ENCODE measurements at regions not wholly inside any gene's neighbourhood (a gene's known extent, or its start where the extent isn't known, plus 50 kb on each side); places are given as distances from the start of the nearest gene placed in this dataset.
"Not testable (repeated sequence)": the region's sequence is repeated elsewhere in the genome, so short reads cannot be mapped to it uniquely, and the experiment has no call there.

GRCh38 chr22:48919851-48920589 is 907.7 kb downstream of the BRD1 start:
- H3K4me2 ChIP-seq (ENCODE audit: low read depth, low read length, poor library complexity, severe bottlenecking): no peak overlapping the region
- peaks cover 19% of the 10 kb centered on the region; the same call in 1 of the 2 replicates for H3K9me3 ChIP-seq (ENCODE audit: insufficient read depth, low read depth, low read length)
- no peaks in the 10 kb centered on the region for H3K9me2 ChIP-seq (replicated peaks; ENCODE audit: low read depth, low read length)
- H3K27me3 ChIP-seq (ENCODE audit: insufficient read depth, low read length, poor library complexity, severe bottlenecking): no peaks in the 10 kb centered on the region
- no peaks in the 10 kb centered on the region for H4K20me1 ChIP-seq (ENCODE audit: insufficient read depth, low read length, poor library complexity, severe bottlenecking)
- no peak overlapping the region for H2AFZ ChIP-seq (ENCODE audit: low read length)
- no peak for TF ChIP-seq EZH2phosphoT487 (IDR thresholded peaks at IDR 0.05; ENCODE audit: borderline replicate concordance)
- TF ChIP-seq, protein P1, sequence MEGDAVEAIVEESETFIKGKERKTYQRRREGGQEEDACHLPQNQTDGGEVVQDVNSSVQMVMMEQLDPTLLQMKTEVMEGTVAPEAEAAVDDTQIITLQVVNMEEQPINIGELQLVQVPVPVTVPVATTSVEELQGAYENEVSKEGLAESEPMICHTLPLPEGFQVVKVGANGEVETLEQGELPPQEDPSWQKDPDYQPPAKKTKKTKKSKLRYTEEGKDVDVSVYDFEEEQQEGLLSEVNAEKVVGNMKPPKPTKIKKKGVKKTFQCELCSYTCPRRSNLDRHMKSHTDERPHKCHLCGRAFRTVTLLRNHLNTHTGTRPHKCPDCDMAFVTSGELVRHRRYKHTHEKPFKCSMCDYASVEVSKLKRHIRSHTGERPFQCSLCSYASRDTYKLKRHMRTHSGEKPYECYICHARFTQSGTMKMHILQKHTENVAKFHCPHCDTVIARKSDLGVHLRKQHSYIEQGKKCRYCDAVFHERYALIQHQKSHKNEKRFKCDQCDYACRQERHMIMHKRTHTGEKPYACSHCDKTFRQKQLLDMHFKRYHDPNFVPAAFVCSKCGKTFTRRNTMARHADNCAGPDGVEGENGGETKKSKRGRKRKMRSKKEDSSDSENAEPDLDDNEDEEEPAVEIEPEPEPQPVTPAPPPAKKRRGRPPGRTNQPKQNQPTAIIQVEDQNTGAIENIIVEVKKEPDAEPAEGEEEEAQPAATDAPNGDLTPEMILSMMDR (conservative IDR thresholded peaks at IDR 0.05; ENCODE audit: low read length): no peak
- no peaks in the 10 kb centered on the region for H3F3A ChIP-seq (ENCODE audit: low read depth)
- no peaks in the 10 kb centered on the region for H3K4me1 ChIP-seq (ENCODE audit: insufficient read depth, low read length, poor library complexity, severe bottlenecking)
- H3K4me3 ChIP-seq (ENCODE audit: low read length, poor library complexity, severe bottlenecking): no peak overlapping the region
- no peaks in the 10 kb centered on the region for H3K79me2 ChIP-seq (ENCODE audit: insufficient read depth, low read length)
- H3K9ac ChIP-seq (ENCODE audit: low read depth, low read length, poor library complexity, severe bottlenecking): no peak overlapping the region
- no peaks in the 10 kb centered on the region for H3K36me3 ChIP-seq (ENCODE audit: insufficient read depth, low read length)

- no peak for TF ChIP-seq EZH2phosphoT487 (IDR thresholded peaks at IDR 0.05; ENCODE audit: borderline replicate concordance)
- TF ChIP-seq, protein P1 (conservative IDR thresholded peaks at IDR 0.05; ENCODE audit: low read length): no peak
- no peaks in the 10 kb centered on the region for H4K20me1 ChIP-seq (ENCODE audit: insufficient read depth, low read length, poor library complexity, severe bottlenecking)
- no peaks in the 10 kb centered on the region for H3K79me2 ChIP-seq (ENCODE audit: insufficient read depth, low read length)
- no peak overlapping the region for H3K4me3 ChIP-seq (ENCODE audit: low read length, poor library complexity, severe bottlenecking)
- no peaks in the 10 kb centered on the region for H3F3A ChIP-seq (ENCODE audit: low read depth)
- H3K9ac ChIP-seq (ENCODE audit: low read depth, low read length, poor library complexity, severe bottlenecking): no peak overlapping the region
- H2AFZ ChIP-seq (ENCODE audit: low read length): no peak overlapping the region
- no peak overlapping the region for H3K4me2 ChIP-seq (ENCODE audit: low read depth, low read length, poor library complexity, severe bottlenecking)
- peaks cover 19% of the 10 kb centered on the region; the same call in 1 of the 2 replicates for H3K9me3 ChIP-seq (ENCODE audit: insufficient read depth, low read depth, low read length)
- H3K36me3 ChIP-seq (ENCODE audit: insufficient read depth, low read length): no peaks in the 10 kb centered on the region
- H3K9me2 ChIP-seq (replicated peaks; ENCODE audit: low read depth, low read length): no peaks in the 10 kb centered on the region
- no peaks in the 10 kb centered on the region for H3K27me3 ChIP-seq (ENCODE audit: insufficient read depth, low read length, poor library complexity, severe bottlenecking)
- H3K4me1 ChIP-seq (ENCODE audit: insufficient read depth, low read length, poor library complexity, severe bottlenecking): no peaks in the 10 kb centered on the region
These were observed 908.5 kb downstream of the BRD1 start for GRCh38 chr22:48919187-48919590.

DNA sequence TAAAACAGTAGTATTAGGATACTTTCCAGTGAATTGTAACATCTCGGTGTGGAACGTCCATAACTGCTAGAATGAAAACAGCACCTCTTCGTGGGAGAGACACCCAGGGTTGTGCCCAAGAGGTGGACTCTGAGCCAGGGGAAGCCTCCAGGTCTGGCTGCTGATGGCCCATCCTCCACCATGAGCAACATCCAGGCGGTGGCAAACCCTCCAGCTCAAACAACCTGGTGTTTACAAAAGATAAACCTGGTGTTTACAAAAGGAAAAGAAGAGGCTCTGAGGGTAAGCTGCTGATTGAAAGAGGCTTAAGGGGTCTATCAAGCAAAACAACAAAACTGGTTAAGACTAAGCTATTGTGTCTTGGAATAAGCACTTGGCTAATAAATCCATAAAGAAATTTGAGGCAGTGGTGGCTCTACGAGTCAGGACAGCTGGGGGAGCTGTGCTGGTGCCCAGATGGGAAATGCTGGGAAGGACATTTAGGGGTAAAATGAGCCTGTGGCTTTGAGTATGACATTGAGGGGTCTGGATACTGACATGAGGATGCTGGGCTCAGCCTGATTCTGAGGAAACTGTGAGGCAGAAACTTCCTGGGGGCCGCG is 909.0 kb downstream of the BRD1 start:
- no peaks in the 10 kb centered on the region for H3K27me3 ChIP-seq (ENCODE audit: insufficient read depth, low read length, poor library complexity, severe bottlenecking)
- no peaks in the 10 kb centered on the region for H4K20me1 ChIP-seq (ENCODE audit: insufficient read depth, low read length, poor library complexity, severe bottlenecking)
- H3K36me3 ChIP-seq (ENCODE audit: insufficient read depth, low read length): no peaks in the 10 kb centered on the region
- no peaks in the 10 kb centered on the region for H3K9me2 ChIP-seq (replicated peaks; ENCODE audit: low read depth, low read length)
- no peak overlapping the region for H3K4me3 ChIP-seq (ENCODE audit: low read length, poor library complexity, severe bottlenecking)
- H3K9ac ChIP-seq (ENCODE audit: low read depth, low read length, poor library complexity, severe bottlenecking): no peak overlapping the region
- H3K4me1 ChIP-seq (ENCODE audit: insufficient read depth, low read length, poor library complexity, severe bottlenecking): no peaks in the 10 kb centered on the region
- TF ChIP-seq EZH2phosphoT487 (IDR thresholded peaks at IDR 0.05; ENCODE audit: borderline replicate concordance): no peak
- TF ChIP-seq, protein P1 (conservative IDR thresholded peaks at IDR 0.05; ENCODE audit: low read length): no peak
- H3K9me3 ChIP-seq (ENCODE audit: insufficient read depth, low read depth, low read length): peaks cover 19% of the 10 kb centered on the region; the same call in 1 of the 2 replicates
- no peak overlapping the region for H3K4me2 ChIP-seq (ENCODE audit: low read depth, low read length, poor library complexity, severe bottlenecking)
- no peaks in the 10 kb centered on the region for H3F3A ChIP-seq (ENCODE audit: low read depth)
- H3K79me2 ChIP-seq (ENCODE audit: insufficient read depth, low read length): no peaks in the 10 kb centered on the region
- no peak overlapping the region for H2AFZ ChIP-seq (ENCODE audit: low read length)

- H3K9me3 ChIP-seq (ENCODE audit: insufficient read depth, low read depth, low read length); H4K20me1 ChIP-seq (ENCODE audit: insufficient read depth, low read length, poor library complexity, severe bottlenecking); H3K9me2 ChIP-seq (replicated peaks; ENCODE audit: low read depth, low read length); H3K79me2 ChIP-seq (ENCODE audit: insufficient read depth, low read length); H3K4me2 ChIP-seq (ENCODE audit: low read depth, low read length, poor library complexity, severe bottlenecking); H3K36me3 ChIP-seq (ENCODE audit: insufficient read depth, low read length); H3F3A ChIP-seq (ENCODE audit: low read depth); H3K9ac ChIP-seq (ENCODE audit: low read depth, low read length, poor library complexity, severe bottlenecking); H3K27me3 ChIP-seq (ENCODE audit: insufficient read depth, low read length, poor library complexity, severe bottlenecking); H2AFZ ChIP-seq (ENCODE audit: low read length); H3K4me3 ChIP-seq (ENCODE audit: low read length, poor library complexity, severe bottlenecking); H3K4me1 ChIP-seq (ENCODE audit: insufficient read depth, low read length, poor library complexity, severe bottlenecking): not testable (repeated sequence)
These were observed 915.2 kb downstream of the BRD1 start for GRCh38 chr22:48912356-48913066.

DNA sequence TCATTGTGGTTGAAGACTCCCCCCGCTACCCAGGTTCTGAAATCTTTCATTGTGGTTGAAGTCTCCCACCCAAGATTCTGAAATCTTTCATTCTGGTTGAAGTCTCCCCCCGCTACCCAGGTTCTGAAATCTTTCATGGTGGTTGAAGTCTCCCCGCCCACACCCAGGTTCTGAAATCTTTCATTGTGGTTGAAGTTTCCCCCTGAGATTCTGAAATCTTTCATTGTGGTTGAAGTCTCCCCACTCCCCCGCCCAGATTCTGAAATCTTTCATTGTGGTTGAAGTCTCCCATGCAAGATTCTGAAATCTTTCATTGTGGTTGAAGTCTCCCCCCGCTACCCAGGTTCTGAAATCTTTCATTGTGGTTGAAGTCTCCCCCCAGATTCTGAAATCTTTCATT is 916.0 kb downstream of the BRD1 start:
- not testable (repeated sequence) for H3K9ac ChIP-seq (ENCODE audit: low read depth, low read length, poor library complexity, severe bottlenecking); H2AFZ ChIP-seq (ENCODE audit: low read length); H3K79me2 ChIP-seq (ENCODE audit: insufficient read depth, low read length); H3K9me3 ChIP-seq (ENCODE audit: insufficient read depth, low read depth, low read length); H3K9me2 ChIP-seq (replicated peaks; ENCODE audit: low read depth, low read length); H4K20me1 ChIP-seq (ENCODE audit: insufficient read depth, low read length, poor library complexity, severe bottlenecking); H3K36me3 ChIP-seq (ENCODE audit: insufficient read depth, low read length); H3K4me1 ChIP-seq (ENCODE audit: insufficient read depth, low read length, poor library complexity, severe bottlenecking); H3K27me3 ChIP-seq (ENCODE audit: insufficient read depth, low read length, poor library complexity, severe bottlenecking); H3K4me3 ChIP-seq (ENCODE audit: low read length, poor library complexity, severe bottlenecking); H3K4me2 ChIP-seq (ENCODE audit: low read depth, low read length, poor library complexity, severe bottlenecking); H3F3A ChIP-seq (ENCODE audit: low read depth)
